ENCODE measurements at regions not wholly inside any gene's neighbourhood (a gene's known extent, or its start where the extent isn't known, plus 50 kb on each side); places are given as distances from the start of the nearest gene placed in this dataset.

- DNase-seq: no peak
Observed at GRCh38 chr2:160890667-160891352, 269.4 kb upstream of the TANK start.

GRCh38 chr2:160891353-160891740 is 268.9 kb upstream of the TANK start:
- DNase-seq: no peak

GRCh38 chr2:160892204-160892603 is 268.0 kb upstream of the TANK start:
- DNase-seq: no peak

- DNase-seq: no peak
Observed at GRCh38 chr2:160893581-160893980, 266.6 kb upstream of the TANK start.

GRCh38 chr2:160898581-160899307 is 261.5 kb upstream of the TANK start:
- DNase-seq: no peak

- DNase-seq: no peak
Observed at GRCh38 chr2:160901613-160902012, 258.6 kb upstream of the TANK start.

- no peak for DNase-seq
Observed at GRCh38 chr2:160905862-160906261, 254.4 kb upstream of the TANK start.

GRCh38 chr2:160906878-160907277 is 253.3 kb upstream of the TANK start:
- no peak for DNase-seq

GRCh38 chr2:160907738-160908137 is 252.5 kb upstream of the TANK start:
- DNase-seq: no peak

GRCh38 chr2:160908157-160908556 is 252.1 kb upstream of the TANK start:
- no peak for DNase-seq

- no peak for DNase-seq
Observed at GRCh38 chr2:160909781-160910242, 250.4 kb upstream of the TANK start.

- no peak for DNase-seq
Observed at GRCh38 chr2:160910681-160911080, 249.5 kb upstream of the TANK start.

GRCh38 chr2:160911258-160911657 is 249.0 kb upstream of the TANK start:
- no peak for DNase-seq

- DNase-seq: no peak
Observed at GRCh38 chr2:160912276-160912675, 248.0 kb upstream of the TANK start.

- DNase-seq: no peak
Observed at GRCh38 chr2:160913323-160913722, 246.9 kb upstream of the TANK start.

GRCh38 chr2:160914217-160914616 is 246.0 kb upstream of the TANK start:
- DNase-seq: no peak

- no peak for DNase-seq
Observed at GRCh38 chr2:160916300-160916699, 243.9 kb upstream of the TANK start.

- DNase-seq: no peak
Observed at GRCh38 chr2:160917850-160918249, 242.4 kb upstream of the TANK start.

- peak in 1 of 2 experiments; percentile 25 for DNase-seq
Observed at GRCh38 chr2:160918258-160918657, 242.0 kb upstream of the TANK start.

GRCh38 chr2:160918906-160919503 is 241.2 kb upstream of the TANK start:
- peak in 1 of 2 experiments; percentile 69 for DNase-seq

GRCh38 chr2:160920061-160920460 is 240.2 kb upstream of the TANK start:
- no peak for DNase-seq

GRCh38 chr2:160920791-160921303 is 239.4 kb upstream of the TANK start:
- no peak for DNase-seq

GRCh38 chr2:160921386-160921964 is 238.8 kb upstream of the TANK start:
- no peak for DNase-seq

Data from NCI-H526 (cell line).